ENCODE measurements at regions not wholly inside any gene's neighbourhood (a gene's known extent, or its start where the extent isn't known, plus 50 kb on each side); places are given as distances from the start of the nearest gene placed in this dataset.

DNA sequence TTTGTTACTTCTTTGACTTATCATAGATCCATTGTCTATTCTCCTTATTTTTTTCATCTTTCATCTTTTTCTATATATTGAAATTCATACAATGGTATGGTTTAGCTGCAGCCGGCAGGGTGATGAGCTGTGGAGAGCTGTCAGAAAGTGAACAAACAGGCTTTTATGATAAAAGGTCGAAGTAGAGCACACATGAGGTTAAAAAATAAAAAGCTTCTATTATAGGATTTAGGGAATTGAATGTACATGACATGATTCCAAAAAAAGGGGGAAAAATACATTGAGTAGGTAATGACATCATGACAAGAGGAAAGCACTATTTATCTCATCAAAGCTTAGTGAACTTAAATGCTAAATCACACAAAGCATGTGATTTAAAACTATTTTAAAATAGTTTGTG lies 884.8 kb downstream of the METTL15 start:
- H3K4me3 ChIP-seq (ENCODE audit: low read depth, low read length), result no peak overlapping the region
- TF ChIP-seq, protein P1, sequence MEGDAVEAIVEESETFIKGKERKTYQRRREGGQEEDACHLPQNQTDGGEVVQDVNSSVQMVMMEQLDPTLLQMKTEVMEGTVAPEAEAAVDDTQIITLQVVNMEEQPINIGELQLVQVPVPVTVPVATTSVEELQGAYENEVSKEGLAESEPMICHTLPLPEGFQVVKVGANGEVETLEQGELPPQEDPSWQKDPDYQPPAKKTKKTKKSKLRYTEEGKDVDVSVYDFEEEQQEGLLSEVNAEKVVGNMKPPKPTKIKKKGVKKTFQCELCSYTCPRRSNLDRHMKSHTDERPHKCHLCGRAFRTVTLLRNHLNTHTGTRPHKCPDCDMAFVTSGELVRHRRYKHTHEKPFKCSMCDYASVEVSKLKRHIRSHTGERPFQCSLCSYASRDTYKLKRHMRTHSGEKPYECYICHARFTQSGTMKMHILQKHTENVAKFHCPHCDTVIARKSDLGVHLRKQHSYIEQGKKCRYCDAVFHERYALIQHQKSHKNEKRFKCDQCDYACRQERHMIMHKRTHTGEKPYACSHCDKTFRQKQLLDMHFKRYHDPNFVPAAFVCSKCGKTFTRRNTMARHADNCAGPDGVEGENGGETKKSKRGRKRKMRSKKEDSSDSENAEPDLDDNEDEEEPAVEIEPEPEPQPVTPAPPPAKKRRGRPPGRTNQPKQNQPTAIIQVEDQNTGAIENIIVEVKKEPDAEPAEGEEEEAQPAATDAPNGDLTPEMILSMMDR (IDR thresholded peaks at IDR 0.05; ENCODE audit: borderline replicate concordance, insufficient read depth, low read depth, low read length), result no peak

DNA sequence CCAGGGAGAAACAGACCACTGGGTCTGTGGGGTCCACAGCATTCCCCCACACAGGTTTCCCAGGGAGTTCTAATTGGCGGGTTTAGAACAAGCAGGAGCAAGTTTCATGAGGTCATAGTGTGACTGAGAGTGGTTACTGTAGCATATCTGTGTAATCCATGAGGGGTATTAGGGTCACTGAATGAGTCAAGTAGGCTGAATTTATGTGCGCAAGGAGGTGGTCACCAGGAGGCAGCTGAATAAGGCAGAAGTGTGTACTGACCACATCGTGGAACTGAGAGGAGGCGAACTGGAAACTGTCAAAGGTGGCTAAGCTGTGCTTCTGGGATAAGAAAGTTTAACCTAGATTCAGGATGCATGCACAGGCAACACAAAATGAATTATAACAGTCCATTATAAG lies 876.0 kb downstream of the METTL15 start:
- no peak overlapping the region for H3K4me3 ChIP-seq (ENCODE audit: low read depth, low read length)
- TF ChIP-seq, protein P1 (IDR thresholded peaks at IDR 0.05; ENCODE audit: borderline replicate concordance, insufficient read depth, low read depth, low read length), result no peak

DNA sequence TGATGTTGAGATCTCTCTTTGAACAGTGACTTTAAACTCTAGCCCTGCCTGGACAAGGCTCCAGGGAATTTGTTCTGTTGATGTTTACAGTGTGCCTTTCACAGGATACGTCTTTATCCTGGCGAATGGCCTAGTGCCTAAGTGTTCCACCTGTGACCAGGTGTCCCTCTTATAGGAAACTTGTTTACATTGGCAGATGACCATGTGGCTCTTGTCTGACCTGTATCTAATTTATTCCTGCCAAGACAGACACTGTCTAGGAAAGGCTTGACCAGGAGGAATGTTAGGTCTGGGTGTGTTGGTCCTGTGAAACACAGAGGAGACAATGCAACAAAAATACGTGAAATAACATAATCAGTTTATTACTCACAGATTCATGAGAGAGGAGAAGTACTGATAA lies 875.6 kb downstream of the METTL15 start:
- no peak overlapping the region for H3K4me3 ChIP-seq (ENCODE audit: low read depth, low read length)
- TF ChIP-seq, protein P1 (IDR thresholded peaks at IDR 0.05; ENCODE audit: borderline replicate concordance, insufficient read depth, low read depth, low read length), result no peak

DNA sequence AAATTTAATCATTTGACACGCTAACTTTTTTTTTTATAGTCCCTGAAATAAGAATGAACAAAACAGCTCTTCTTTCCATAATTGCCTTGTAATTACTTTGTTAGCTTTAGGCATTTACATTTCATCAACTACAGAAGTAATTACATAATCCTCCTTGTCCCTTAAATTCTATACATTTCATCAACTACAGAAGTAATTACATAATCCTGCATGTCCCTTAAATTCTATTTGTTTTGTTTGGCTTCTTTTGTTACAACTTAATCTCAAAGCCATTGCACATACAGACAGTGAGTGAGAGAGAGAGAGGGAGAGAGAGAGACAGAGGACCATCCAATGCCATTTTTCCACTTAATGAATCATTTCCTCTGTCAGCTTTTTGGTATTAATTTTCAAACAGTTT lies 873.2 kb downstream of the METTL15 start:
- no peak overlapping the region for H3K4me3 ChIP-seq (ENCODE audit: low read depth, low read length)
- TF ChIP-seq, protein P1 (IDR thresholded peaks at IDR 0.05; ENCODE audit: borderline replicate concordance, insufficient read depth, low read depth, low read length), result no peak

DNA sequence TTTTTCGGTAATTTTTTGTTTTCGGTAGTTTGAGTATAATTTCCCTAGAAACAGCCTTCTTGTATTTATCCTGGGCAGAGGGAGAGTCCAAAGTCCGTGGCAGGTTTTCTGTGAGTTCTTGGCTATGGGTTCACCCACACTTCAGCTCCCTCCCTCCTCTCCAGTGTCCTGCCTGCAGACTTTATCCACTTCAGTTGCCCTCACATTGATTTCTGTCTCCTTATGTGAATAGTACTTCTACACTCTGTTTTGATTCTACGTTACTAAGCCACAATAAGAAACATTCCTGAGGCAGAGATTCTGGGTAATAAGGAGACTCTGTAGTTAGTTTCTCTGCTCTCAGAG lies 868.6 kb downstream of the METTL15 start:
- TF ChIP-seq, protein P1 (IDR thresholded peaks at IDR 0.05; ENCODE audit: borderline replicate concordance, insufficient read depth, low read depth, low read length), result no peak
- no peak overlapping the region for H3K4me3 ChIP-seq (ENCODE audit: low read depth, low read length)

DNA sequence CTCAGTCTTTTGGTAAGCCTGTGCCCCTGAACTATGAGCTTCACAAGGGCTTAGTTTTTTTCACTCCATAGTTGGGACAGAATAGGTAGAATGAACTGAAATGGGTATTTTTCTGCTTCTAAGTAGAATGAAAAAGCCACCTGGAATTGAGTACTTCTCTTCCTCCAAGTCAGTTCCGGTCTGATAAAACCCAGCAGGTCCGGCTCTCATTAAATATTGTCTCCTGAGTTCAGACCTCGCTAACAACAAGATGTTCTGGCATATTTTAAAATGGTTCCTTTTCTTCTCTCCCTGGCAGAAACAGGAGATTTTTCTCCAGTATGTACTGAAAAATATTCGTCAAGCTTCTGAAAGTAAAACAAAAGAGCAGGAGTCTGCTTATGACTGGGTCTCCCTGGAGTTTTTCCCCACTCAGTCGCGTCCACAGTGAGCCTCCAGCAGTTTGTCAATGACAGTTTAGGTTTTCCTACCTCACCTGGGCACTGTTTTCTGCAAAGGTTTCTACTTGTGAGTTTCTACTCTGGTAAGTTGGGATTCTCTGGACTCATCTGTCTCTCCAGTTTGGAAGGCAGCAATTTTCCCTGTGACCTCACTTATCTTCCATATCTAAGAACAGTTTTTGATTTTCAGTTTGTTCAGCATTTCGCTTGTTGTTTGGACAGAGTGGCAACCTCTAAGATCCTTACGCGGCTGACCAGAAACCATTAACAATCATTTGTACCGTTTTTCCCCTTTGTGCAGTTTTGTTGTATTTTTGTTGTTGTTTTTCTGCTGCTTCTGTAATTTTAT lies 868.0 kb downstream of the METTL15 start:
- TF ChIP-seq, protein P1 (IDR thresholded peaks at IDR 0.05; ENCODE audit: borderline replicate concordance, insufficient read depth, low read depth, low read length), result no peak
- no peak overlapping the region for H3K4me3 ChIP-seq (ENCODE audit: low read depth, low read length)

DNA sequence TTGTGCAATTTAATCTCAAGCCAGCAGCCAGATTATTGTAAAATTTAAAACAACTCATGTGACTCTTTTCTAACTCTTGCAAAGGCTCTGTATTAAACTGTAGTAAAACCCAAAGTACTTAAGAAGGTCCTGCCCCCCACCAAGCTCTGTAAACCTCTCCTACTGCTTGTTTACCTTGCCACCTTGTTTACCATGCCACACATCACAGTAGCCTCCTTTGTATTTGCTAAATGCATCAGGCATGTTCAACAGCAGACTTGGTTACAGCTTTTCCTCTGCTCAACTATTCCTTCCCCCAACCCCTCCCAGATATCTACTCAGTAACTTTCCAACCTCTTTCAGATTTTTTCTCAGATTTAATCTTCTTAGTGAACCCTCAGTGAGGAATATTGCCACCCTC lies 861.6 kb downstream of the METTL15 start:
- no peak overlapping the region for H3K4me3 ChIP-seq (ENCODE audit: low read depth, low read length)
- TF ChIP-seq, protein P1 (IDR thresholded peaks at IDR 0.05; ENCODE audit: borderline replicate concordance, insufficient read depth, low read depth, low read length), result no peak
